Femur (tissue), 1 donor: ENCODE measurements at regions not wholly inside any gene's neighbourhood (a gene's known extent, or its start where the extent isn't known, plus 50 kb on each side); places are given as distances from the start of the nearest gene placed in this dataset.
A peak's percentile ranks its signal among the peaks of the same experiment; 100 is the strongest.
"Not testable (repeated sequence)": the region's sequence is repeated elsewhere in the genome, so short reads cannot be mapped to it uniquely, and the experiment has no call there.

Experiments
- DNase-seq: peaks from one replicate; pipeline ENCODE4 v3.0.0-alpha.2; 2017

DNA sequence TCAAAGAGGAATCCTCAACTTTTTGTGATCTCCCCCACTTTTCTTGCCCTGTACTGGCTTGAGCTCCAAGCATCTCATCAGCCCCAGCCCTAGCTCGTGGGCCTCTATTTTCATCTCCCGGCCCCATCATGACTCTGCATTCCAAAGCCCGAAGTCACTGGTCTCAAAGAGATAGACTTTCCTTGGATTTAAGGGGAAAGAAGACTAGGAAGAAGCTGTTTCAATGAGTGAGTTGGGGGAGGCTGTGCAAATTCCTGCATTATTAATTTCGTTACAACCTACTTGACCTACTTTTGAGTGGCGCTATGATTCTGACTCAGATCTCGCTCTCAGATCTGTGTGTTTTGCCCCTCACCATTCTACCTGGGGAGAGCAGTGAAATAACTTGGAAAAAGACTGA, 266.6 kb upstream of the TBL1XR1 start:
- DNase-seq, result no peak

DNA sequence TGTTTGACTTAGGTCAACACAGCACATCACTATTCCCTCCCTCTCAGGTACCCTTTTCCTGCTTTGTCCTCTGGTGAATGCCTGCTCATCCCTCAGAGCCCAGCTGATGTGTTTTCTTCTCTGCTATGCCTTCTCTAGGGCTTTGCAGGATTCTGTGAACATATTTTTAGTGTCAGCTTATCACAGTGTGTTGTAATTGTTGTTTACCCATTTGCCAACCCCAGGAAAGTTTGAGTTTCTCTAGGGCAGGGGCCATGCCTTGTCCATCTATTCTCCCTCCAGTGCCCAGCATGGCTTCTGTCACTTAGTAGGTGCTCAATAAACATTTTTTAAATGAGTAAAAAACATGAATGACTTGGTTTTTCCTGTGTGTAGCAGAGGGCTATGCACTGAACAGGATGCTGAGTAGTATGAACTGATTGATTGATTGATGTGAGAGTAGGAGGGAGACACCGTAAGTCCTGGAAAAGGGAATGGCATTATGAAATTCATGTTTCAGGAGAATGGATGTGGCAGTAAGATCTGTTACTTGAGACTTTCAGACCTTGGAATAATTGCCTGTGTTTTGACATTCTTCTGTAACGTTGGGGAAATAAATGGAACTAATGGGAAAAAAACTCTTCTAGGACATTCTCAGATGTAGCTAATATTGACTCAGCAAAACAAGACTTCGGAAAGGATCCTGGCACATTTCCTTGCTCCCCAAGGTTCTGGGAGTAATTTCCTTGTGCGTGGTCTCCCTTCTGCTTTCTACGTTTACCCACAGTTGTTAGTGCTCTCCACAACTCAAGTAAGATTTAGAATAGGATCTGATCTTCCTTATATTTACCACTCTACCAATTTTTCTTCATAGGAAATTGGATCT, 267.3 kb upstream of the TBL1XR1 start:
- no peak for DNase-seq

DNA sequence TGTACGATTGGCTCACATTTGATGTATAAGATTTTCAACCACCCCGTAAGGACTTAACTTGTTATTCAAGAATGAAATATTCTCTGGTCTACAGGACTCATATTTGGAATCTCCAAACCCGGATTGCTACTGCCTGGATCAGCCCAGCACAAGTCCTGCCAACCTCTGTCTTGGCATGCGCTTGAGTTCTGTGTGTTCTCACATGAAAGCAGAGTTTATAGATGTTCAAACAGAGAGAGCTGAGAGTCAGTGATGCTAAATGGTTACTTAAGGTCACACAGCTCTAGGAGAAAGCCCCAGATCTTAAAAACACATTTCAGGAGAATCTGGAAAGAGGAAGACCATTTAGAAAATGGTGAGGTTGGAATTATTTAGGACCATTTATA, 268.0 kb upstream of the TBL1XR1 start:
- peak; percentile 66 for DNase-seq

DNA sequence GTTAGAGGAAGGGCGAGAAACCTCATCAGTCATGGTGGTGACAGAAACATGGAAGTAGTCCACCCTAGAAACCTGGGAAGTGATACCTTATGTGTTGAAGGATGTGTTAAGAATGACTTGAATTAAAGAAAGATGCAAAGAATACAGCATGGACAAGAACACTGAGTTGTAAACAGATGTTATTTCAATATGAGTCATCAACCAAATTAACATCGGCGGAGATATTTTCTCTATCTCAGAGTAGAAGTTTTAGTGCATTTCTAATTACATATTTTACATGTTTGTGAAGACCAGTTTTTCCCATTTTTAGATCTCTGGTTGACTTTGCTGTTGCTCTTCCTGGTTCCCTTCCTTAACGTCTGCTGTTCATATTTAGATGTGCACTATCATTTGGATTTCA, 268.8 kb upstream of the TBL1XR1 start:
- no peak for DNase-seq

DNA sequence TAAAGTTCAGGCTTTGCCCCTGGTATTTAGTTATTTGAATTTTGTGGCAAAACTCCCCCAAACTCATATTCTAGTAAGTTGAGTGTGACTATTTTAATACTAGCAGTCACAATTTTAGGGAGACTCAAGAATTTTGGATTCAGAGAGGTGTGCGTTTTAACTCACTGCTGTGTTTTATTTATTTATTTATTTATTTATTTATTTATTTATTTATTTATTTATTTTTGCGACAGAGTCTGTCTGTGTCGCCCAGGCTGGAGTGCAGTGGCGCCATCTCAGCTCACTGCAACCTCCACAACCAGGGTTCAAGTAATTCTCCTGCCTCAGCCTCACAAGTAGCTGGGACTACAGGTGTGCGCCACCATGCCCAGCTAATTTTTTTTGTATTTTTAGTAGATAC, 269.3 kb upstream of the TBL1XR1 start:
- not testable (repeated sequence) for DNase-seq

DNA sequence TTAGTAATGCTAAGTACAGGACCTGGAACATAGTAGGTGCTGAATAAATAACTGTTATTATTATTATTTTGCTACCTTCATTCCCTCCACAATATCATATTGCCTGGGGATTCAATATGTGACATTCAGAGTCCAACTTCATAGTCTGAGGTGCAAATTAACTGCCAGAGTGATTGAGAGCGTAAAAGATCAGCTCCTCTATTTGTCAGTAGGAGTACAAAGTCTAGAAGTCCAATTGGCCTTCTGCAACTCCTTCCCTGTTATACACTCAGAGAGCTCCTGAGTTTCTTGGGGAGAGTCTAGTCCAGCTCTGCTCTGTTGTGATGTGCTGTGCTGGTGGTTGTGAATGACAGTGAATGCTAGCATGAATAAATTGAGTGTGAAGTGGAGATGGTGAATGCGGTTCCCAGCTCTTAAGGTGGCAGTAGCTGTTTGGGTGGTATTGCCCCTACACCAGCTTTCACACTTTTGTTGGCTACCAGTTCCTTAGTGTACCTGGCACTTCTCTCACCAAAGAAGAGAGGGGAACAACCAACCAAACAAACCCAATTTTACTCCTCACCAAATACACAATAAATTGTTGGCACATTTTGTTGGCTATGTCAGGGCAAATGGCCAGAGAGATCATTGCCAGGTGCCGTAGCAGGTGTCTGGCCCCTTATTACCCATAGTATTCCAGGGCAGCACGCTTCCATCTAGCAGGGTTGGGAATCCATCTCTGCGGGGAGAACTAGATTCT, 270.1 kb upstream of the TBL1XR1 start:
- no peak for DNase-seq

DNA sequence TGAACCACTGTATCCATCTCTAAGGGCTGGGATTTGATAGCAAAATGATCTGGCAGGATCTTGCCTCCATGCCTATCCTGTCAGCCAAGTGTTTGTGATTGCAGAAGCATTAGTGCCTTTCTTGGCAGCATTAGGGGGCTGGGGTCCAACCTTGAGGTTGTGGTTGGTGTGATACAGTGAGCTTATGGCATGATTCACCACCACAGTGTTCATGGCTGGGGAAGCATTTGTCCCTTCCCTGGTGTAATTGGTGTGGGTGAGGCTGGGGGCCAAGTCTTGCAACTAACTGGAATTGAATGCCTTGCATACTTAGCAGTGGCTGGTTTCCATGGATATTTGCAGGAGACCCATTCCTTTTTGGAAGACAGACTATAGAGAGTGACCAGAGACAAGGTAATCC, 271.0 kb upstream of the TBL1XR1 start:
- peak; percentile 44 for DNase-seq

DNA sequence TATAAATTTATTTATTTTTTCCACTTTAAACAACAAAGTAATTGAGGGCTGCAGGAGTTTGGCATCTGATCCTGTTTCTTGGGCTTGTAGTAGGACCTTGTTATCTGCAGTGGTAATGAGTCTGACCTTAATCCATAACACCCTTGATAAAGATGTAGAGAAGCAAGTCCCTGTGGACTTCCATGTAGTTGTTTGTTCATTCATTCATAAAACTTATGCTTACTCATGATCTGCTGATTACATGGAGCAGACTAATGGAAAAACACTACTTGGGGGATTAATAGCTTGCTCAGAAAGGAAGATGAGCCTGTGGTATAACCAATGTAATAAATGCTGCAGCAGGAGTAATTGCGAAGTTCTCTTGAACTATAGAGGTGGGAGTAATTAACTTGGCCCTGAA, 271.5 kb upstream of the TBL1XR1 start:
- DNase-seq, result no peak

DNA sequence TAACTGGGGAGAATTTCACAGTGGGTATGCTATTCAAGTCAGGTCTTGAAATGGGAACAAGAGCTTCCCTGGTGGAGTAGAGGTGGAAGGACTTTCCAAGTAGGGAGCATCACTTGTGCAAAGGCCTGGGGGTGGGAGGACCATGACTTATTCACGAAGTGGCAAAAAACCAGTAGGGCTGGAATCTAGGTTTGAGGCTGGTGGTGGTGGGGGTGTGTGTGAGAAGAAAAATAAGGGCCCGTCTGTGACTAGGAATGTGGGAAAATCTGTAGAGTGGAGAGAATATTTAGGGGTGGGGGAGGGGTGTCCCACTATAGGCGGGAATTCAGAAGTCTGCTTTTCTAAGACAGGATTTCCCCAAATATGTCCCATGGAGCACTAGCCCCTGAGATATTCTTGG, 271.9 kb upstream of the TBL1XR1 start:
- no peak for DNase-seq

DNA sequence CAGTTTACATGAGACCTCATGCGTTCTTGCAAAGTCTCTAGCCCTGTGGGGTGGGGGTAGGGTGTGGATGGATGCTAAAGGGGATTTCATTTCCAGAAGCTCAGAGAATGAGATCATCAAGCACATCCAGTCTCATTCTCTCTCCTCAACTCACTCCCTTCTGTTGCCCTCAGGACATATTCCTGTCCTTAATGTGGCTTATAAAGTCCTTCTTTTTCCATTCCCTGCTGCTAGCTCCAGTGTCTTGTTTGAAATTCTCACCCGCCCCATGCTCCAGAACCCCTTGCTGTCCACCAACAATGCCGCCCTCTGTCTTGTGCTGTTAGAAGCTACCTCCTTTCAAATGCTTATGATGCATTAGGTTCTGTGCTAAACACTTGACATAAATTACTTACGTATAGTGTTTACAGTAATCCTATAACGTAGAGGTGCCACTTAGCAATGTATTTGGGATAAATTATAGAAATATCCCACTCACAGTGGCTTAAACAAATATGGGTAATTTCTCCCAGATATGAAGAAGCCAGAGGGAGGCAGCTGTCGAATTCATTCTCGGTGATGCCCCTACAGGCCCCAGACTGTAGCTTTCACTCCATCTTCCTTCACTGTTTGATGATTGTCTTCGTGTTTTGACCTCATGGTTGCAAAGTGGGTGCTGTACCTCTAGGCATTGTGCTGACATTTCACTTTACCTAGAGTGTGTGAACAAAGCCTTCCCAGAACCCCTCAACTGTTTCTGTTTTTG, 273.1 kb upstream of the TBL1XR1 start:
- DNase-seq, result no peak

DNA sequence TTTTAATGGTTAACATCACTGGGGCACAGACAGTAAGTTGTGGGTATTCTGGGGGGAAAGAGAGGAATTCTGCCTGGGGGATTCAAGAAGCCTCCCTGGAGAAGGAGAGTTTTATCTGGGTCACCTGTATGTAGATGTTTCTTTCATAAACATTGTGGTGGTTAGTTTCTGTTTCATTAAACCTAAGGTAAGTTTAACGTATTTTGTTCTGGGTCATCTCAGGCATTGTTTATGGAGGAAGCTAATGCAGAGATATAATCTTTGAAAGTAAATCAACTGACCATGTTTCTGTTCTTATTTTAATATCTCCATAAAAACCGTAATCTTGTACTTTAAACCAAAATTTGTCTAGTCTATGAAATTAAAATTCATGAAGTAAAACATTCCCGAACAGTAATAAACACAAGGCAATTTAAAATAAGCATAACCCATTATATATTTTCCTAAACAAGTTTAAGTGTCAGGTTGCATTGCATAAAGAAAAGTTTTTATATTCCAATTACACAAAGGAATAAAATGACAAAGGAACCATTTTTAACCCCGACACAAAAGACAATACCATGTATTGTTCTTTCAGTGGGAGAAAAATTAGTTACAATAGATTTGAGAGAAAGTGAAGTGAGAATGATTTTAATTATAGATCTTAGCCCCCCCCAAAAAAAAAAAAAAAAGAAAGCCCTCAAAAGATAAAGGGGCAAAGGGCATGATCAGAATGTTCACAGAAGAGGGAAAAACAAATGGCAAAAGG, 274.6 kb upstream of the TBL1XR1 start:
- no peak for DNase-seq

DNA sequence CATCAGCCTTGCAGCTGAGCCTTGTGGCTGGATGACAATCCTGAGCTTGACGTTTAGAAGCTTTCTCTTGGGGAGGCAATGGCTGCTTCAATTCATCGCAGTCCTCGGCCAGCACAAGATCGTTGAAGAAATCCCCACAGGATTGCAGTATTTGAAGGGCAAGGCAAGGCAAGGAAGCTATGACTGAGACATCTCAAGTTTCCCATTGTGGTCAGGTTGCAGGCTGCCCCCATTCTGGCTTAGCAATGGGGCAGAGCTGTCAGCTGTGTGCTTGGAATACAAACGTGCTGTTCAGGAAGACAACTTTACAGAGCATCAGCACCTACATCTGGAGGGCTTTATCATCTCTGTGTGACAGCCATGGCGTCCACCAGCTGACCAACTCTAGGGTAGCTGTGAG, 275.9 kb upstream of the TBL1XR1 start:
- no peak for DNase-seq

DNA sequence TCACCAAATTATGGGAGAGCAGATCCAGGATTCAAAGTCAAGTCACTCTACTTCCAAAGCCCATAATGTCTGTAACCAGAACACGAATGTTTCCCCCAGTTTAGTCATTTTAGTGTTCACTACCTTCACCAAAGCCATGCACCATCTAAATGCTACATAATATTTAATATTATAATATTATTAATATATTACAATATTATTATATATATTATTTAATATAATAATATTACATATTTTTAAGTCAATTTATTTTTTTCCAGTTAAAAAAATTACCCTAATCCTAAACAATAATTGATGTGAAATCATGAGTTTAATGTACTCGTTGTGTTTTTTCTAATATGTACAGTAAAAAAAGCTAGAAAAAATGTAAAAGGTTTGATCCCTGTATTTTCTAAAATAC, 276.6 kb upstream of the TBL1XR1 start:
- DNase-seq, result no peak

DNA sequence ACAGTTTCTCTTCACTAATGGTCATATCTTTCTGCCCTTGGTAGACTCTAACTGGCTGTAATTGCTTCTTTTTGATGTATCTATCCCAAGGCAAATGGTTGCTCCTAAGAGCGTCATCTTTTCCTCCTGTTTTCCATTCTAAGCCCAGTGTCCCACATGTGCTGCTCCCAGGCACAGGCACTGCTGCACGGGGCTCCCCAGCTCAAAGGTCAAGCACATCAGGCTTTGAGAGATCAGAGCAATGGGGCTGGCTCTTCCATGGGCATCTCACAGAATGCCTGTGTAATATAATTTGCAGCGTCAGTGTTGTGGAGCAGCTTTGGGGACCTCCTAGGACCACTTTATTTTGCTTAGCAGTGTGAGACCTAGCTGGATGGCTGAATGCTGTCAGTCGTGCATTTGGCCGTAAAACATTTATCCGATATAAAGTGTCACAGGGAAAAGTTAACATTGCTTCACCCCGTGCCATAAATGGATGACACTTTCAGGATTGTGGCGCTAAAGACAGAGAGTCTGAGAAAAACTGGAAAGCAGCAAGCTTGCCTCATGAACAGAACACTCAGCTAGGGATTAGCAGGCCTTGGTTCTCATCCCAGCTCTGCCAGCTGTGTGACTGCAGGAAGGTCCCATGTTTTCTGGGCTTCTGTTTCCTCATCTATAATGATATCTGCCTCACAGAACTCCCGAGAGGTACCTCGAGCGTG, 277.5 kb upstream of the TBL1XR1 start:
- DNase-seq, result no peak

DNA sequence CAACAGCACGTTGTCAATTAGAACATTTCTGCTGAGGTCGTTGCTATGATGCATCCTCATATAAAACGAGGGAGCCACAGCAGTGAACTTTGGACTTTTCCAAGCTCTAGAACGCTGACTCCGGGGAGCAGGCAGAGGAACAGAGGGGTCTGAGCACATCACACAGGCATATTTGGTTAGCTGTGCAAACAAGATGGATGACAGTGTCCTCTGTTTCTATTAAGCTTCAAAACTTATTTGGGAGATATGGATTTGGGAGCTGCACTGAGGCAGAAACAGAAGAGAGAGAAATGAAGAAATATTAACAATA, 278.0 kb upstream of the TBL1XR1 start:
- no peak for DNase-seq

DNA sequence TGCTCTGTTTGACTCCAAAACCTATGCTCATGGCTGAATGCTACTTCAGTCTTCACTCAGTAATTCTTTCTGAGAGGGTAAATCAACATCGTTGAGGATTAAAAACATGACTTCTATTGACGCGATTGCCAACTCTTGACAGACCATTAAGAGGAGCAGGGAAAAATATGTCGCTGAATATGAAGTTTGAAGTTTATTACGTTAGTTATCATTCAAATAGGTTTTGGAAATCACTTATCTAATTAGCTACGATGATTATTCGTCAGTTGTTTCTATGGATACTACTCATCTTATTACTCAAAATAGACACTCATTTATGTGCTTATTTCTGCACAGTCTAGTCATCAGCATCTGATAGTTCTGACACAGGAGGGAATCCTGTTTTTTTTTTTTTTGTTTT, 279.2 kb upstream of the TBL1XR1 start:
- DNase-seq, result no peak

DNA sequence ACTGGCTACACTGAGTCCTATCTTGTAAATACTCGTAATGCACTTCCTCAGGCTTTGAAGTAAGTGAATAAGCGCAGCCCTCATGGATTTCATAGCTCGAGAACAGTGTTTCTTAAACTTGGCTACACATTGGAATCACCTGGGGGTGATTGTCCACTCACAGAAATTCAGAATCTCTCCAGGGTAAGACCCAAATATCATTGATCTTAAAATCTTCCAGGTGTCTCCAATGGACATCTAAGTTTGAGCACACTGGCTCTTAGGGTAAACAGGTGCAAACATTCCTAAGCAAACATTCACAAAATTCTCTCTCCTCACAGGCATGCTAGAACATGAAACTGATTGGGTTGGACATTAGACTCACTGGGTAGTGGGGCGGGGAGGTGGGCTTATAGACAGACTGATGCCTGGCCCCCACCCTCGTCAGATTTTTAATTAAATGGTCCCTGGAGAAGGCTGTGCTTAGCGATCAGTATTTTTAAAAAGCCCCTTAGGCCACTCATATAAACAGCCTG, 279.7 kb upstream of the TBL1XR1 start:
- no peak for DNase-seq

DNA sequence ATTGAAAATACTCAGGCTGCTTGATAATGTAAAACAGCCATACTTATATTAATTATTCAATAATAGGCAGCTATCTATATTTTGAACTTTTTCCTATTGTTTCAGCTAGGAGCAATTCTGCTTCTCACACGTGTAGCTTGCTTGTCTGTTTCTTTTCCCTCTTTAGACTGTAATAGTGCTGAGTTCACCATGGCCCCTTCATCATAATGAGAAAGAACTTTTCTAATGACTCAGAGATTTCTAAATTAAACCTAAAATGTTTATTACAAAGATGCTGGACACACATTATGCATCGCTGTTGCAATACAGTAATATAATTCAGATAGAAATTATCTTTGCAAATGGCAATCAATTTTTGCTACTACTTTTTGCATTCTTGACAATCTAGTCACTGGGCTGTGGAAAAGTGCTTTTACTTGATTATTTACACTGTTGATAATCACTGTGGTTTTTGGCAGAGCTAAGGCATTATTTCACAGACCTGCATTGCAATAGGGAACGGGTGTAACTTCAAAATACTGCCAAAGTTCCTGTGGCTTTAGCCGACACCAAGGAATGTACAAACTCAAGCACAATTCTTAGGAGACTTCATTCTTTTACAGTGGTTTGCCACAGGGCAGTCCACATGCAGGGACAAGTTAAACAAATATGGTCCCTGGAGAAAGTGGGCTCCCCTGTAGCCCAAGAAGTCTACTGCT, 281.0 kb upstream of the TBL1XR1 start:
- DNase-seq, result peak; percentile 73

DNA sequence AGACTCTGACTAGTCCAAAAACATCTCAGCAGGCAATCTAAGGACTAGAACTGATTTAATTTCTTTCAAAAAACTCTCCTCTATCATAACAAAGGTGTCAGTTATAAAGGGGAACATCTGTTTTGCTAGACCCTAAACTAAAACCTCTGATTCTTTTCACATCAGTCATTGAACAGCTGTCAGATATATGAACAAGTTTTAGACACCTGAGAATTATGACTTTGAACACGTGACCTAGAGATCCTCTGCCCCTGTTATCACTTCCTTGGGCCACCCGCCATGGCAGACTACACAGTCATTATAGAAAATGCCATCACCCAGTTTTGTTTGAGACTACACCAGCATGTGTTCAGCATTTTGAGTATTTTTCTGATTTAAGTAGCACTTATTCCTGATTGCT, 282.3 kb upstream of the TBL1XR1 start:
- DNase-seq, result no peak

DNA sequence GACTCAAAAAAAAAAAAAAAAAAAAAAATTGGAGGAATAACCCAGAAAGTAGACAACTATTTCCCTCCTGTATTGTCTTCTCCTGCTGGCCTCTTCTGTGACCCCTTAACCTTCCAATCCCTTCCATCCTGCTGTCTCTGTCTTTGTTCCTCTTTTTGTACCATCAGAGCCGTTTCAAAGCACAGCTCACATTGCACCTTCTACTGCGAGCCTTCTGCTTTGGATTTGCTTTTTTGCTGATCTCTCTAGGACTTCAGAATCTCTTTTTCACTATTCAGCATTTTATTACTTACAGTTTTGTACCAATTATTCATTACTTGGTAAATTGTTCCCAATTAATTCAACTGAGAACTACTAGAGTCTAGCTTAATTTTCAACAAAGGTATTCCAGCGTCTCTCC, 284.0 kb upstream of the TBL1XR1 start:
- no peak for DNase-seq

DNA sequence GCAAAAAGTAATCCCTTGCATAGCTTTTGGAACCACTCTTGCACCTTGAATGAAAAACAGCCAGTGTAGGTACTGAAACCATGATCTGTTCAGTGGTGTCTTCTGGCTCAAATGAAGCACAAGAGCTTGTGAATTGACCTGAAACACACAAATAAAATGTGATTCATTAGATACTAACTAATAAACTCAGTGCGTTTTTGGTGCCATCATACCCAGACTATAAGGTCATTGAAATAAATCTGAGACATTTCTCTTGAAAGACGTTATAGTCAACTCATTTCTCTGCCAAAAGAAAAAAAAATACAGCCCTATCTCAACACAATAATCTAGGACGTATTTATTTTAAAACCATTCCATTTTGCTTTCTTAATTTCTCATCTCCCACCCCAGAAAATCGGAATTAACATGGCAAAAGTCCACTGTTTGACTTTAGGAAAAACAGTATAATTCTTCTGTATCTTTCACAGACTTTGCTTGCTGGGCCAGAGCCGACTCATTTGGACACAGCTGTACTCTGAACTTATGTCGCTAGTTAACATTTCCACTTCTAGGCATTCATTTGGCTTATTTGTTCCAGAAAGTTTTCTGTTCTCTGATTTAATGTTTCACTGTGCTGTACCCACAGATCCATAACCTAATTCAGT, 284.9 kb upstream of the TBL1XR1 start:
- DNase-seq, result peak; percentile 49
